ENCODE measurements at regions not wholly inside any gene's neighbourhood (a gene's known extent, or its start where the extent isn't known, plus 50 kb on each side); places are given as distances from the start of the nearest gene placed in this dataset.

DNA sequence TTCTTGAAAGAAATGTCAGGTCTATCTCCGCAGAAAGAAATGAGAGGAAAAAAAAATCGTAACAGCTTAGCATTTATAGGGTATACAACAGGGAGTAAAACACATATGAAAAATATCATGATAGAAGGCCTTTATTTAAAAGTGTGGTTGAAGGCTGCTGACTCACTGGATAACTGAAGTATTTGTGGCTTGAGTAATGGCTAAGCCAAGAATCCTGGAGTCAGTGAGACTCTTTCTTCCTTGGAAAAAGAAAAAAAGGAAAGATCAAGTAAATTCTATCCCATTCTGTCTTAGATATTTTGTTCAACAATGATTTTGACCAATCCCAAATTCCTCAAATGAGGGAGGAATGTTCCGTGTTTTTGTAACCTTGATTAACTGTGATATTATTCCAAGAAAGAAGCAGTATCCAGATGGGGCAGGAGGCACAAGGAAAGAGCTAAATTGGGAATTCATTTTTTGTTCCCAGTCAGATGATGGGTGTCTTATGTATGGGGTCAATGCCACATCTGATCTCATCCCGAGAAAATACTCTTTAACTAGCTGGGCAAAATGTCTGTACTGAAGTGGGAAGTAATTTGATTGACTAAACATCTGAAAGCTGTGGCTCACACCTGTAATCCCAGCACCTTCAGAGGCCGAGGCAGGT lies 64.3 kb upstream of the MYO10 start (continued):
- TF ChIP-seq, protein P1, sequence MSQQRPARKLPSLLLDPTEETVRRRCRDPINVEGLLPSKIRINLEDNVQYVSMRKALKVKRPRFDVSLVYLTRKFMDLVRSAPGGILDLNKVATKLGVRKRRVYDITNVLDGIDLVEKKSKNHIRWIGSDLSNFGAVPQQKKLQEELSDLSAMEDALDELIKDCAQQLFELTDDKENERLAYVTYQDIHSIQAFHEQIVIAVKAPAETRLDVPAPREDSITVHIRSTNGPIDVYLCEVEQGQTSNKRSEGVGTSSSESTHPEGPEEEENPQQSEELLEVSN (IDR thresholded peaks at IDR 0.05), result no peak
- no peak for TF ChIP-seq RXRA (IDR thresholded peaks at IDR 0.05; ENCODE audit: insufficient read depth, low read depth, low read length)
- no peak for TF ChIP-seq POU5F1 (IDR thresholded peaks at IDR 0.05; ENCODE audit: low read depth, low read length)

Measured in H1 (cell line).